GM23338 (cell line): ENCODE measurements at regions not wholly inside any gene's neighbourhood (a gene's known extent, or its start where the extent isn't known, plus 50 kb on each side); places are given as distances from the start of the nearest gene placed in this dataset.
A peak's percentile ranks its signal among the peaks of the same experiment; 100 is the strongest.

ENCODE experiments used
- ATAC-seq: fragments of 200-7000 bp; cut with Tn5 transposase; 3 replicates; pipeline ENCODE4 v1.9.1; 2020
- DNase-seq: peaks from one replicate; pipeline ENCODE4 v3.0.0-alpha.2; 2015; ENCODE audit warnings: low spot score
- H2AFZ ChIP-seq: fragments of 200-600 bp; sonication (generic); 2 replicates; pipeline ENCODE4 v1.8.0; 2016; ENCODE audit warnings: antibody characterized with exemption, mild to moderate bottlenecking, moderate library complexity
- H3F3A ChIP-seq: fragments of 200-600 bp; sonication (generic); replicated peaks from 2 replicates; pipeline ENCODE4 v1.8.0; 2017; ENCODE audit warnings: antibody characterized with exemption, mixed run types, low read depth
- H3K27ac ChIP-seq: fragments of 200-600 bp; sonication (generic); 2 replicates; pipeline ENCODE4 v1.6.1; 2016; ENCODE audit warnings: low read depth
- H3K27me3 ChIP-seq: fragments of 200-600 bp; sonication (generic); 2 replicates; pipeline ENCODE4 v1.8.0; 2016; ENCODE audit warnings: mild to moderate bottlenecking, mixed run types, moderate library complexity; ENCODE audit not compliant: insufficient read depth
- H3K36me3 ChIP-seq: fragments of 200-600 bp; sonication (generic); 2 replicates; pipeline ENCODE4 v1.8.0; 2016; ENCODE audit warnings: mild to moderate bottlenecking; ENCODE audit not compliant: insufficient read depth
- H3K4me1 ChIP-seq: fragments of 200-600 bp; sonication (generic); 2 replicates; pipeline ENCODE4 v1.8.0; 2016; ENCODE audit warnings: mild to moderate bottlenecking, moderate library complexity; ENCODE audit not compliant: insufficient read depth
- H3K4me2 ChIP-seq: fragments of 200-600 bp; sonication (generic); 2 replicates; pipeline ENCODE4 v1.7.1; 2017; ENCODE audit warnings: mixed run types
- H3K4me3 ChIP-seq: fragments of 200-600 bp; sonication (generic); 2 replicates; pipeline ENCODE4 v1.6.1; 2016; ENCODE audit warnings: mixed run types
- H3K79me2 ChIP-seq: fragments of 200-600 bp; sonication (generic); replicated peaks from 2 replicates; pipeline ENCODE4 v1.8.0; 2017; ENCODE audit warnings: mild to moderate bottlenecking; ENCODE audit not compliant: insufficient read depth
- H3K9me2 ChIP-seq: fragments of 200-600 bp; sonication (generic); 2 replicates; pipeline ENCODE4 v1.8.0; 2017; ENCODE audit not compliant: insufficient read depth
- H4K20me1 ChIP-seq: fragments of 200-600 bp; sonication (generic); replicated peaks from 2 replicates; pipeline ENCODE4 v1.8.0; 2017; ENCODE audit warnings: mild to moderate bottlenecking; ENCODE audit not compliant: insufficient read depth
- H3K27ac Mint-ChIP-seq: 2 replicates; pipeline ENCODE4 v1.8.0; 2020; ENCODE audit warnings: inconsistent platforms, mild to moderate bottlenecking, moderate library complexity, mixed read lengths
- H3K27me3 Mint-ChIP-seq: 3 replicates; pipeline ENCODE4 v1.8.0; 2022; ENCODE audit warnings: low read depth, mild to moderate bottlenecking, moderate library complexity, mixed read lengths, inconsistent platforms; ENCODE audit not compliant: insufficient read depth, poor library complexity
- H3K36me3 Mint-ChIP-seq: 3 replicates; pipeline ENCODE4 v1.8.0; 2021; ENCODE audit warnings: low read depth, mild to moderate bottlenecking, inconsistent platforms, moderate library complexity, mixed read lengths
- H3K4me1 Mint-ChIP-seq: 3 replicates; pipeline ENCODE4 v1.8.0; 2020; ENCODE audit warnings: mild to moderate bottlenecking, inconsistent platforms, mixed read lengths
- H3K4me3 Mint-ChIP-seq: 3 replicates; pipeline ENCODE4 v1.8.0; 2021; ENCODE audit warnings: moderate library complexity, mild to moderate bottlenecking, inconsistent platforms, mixed read lengths
- H3K9me3 Mint-ChIP-seq: 3 replicates; pipeline ENCODE4 v1.8.0; 2020; ENCODE audit warnings: moderate library complexity, mild to moderate bottlenecking, inconsistent platforms, mixed read lengths
- CREB1 ChIP-seq: fragments of 250-450 bp; sonication (Bioruptor Pico); IDR thresholded peaks from 2 replicates; pipeline ENCODE4 v1.5.0; 2020; ENCODE audit warnings: low read depth, mild to moderate bottlenecking, moderate library complexity
- CTCF ChIP-seq, 2 experiments: fragments of 200-600 bp in 1 of 2; sonication (generic) in 1 of 2; conservative IDR thresholded peaks; 2 replicates each; pipeline versions ENCODE4 v1.5.1 to v1.6.1; 2016 to 2017; ENCODE audit warnings: antibody characterized with exemption in 2 of 2, low read depth in 2 of 2, mild to moderate bottlenecking in 2 of 2, moderate library complexity in 1 of 2
- JUNB ChIP-seq: IDR thresholded peaks from one replicate; pipeline ENCODE4 v1.6.1; 2016; ENCODE audit warnings: antibody characterized with exemption; ENCODE audit not compliant: unreplicated experiment
- NANOG ChIP-seq: IDR thresholded peaks from 2 replicates; pipeline ENCODE4 v1.6.1; 2016; ENCODE audit warnings: antibody characterized with exemption, borderline replicate concordance
- POLR2AphosphoS5 ChIP-seq: IDR thresholded peaks from 2 replicates; pipeline ENCODE4 v1.6.1; 2016; ENCODE audit warnings: antibody characterized with exemption, low read depth
- REST ChIP-seq: IDR thresholded peaks from one replicate; pipeline ENCODE4 v1.6.1; 2018; ENCODE audit warnings: antibody characterized with exemption; ENCODE audit not compliant: unreplicated experiment
- STAT1 ChIP-seq: IDR thresholded peaks from one replicate; pipeline ENCODE4 v1.6.1; 2016; ENCODE audit warnings: antibody characterized with exemption; ENCODE audit not compliant: unreplicated experiment
- TF ChIP-seq, protein P1 (sequence below): IDR thresholded peaks from 2 replicates; pipeline ENCODE4 v1.6.1; 2016; ENCODE audit warnings: antibody characterized with exemption

- Histone ChIP-seq H3K4me2 (no peak overlapping the region), H3K9me2 (0 out of 2 replicates have a peak, but pooled peaks cover 12% of the 10 kb centered on the region), H4K20me1 (no peaks in the 10 kb centered on the region), H2AFZ (no peak overlapping the region), H3K4me1 (peaks cover 10% of the 10 kb centered on the region; the same call in 1 of the 2 replicates), H3K27ac (no peak overlapping the region), H3K79me2 (no peaks in the 10 kb centered on the region), H3K27me3 (no peaks in the 10 kb centered on the region), H3K36me3 (no peaks in the 10 kb centered on the region), H3F3A (no peaks in the 10 kb centered on the region), H3K4me3 (no peak overlapping the region)
- DNase-seq (no peak), ATAC-seq (no peak)
- no peak overlapping the region for H3K27ac Mint-ChIP-seq
- no peaks in the 10 kb centered on the region; the same call in 2 of the 3 replicates for H3K9me3 Mint-ChIP-seq
- H3K4me3 Mint-ChIP-seq, result no peak overlapping the region
- no peaks in the 10 kb centered on the region for H3K36me3 Mint-ChIP-seq
- no peaks in the 10 kb centered on the region for H3K27me3 Mint-ChIP-seq
- peaks cover 11% of the 10 kb centered on the region; the same call in 2 of the 3 replicates for H3K4me1 Mint-ChIP-seq
- TF ChIP-seq CTCF (conservative IDR thresholded peaks at IDR 0.05; ENCODE audit: low read depth in 2 of 2), result 0 out of 4 replicates have a peak, but pooled peaks of 1 of the 2 experiments have one; percentile 32
- TF ChIP-seq, protein P1, sequence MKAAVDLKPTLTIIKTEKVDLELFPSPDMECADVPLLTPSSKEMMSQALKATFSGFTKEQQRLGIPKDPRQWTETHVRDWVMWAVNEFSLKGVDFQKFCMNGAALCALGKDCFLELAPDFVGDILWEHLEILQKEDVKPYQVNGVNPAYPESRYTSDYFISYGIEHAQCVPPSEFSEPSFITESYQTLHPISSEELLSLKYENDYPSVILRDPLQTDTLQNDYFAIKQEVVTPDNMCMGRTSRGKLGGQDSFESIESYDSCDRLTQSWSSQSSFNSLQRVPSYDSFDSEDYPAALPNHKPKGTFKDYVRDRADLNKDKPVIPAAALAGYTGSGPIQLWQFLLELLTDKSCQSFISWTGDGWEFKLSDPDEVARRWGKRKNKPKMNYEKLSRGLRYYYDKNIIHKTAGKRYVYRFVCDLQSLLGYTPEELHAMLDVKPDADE, result no peak
- TF ChIP-seq CREB1 (CRISPR knock-in tag), result no peak
- no peak for TF ChIP-seq NANOG
- TF ChIP-seq STAT1, result no peak
- TF ChIP-seq POLR2AphosphoS5, result no peak
Measured at GRCh38 chr16:48681520-48681919, 71.5 kb upstream of the N4BP1 start.

DNA sequence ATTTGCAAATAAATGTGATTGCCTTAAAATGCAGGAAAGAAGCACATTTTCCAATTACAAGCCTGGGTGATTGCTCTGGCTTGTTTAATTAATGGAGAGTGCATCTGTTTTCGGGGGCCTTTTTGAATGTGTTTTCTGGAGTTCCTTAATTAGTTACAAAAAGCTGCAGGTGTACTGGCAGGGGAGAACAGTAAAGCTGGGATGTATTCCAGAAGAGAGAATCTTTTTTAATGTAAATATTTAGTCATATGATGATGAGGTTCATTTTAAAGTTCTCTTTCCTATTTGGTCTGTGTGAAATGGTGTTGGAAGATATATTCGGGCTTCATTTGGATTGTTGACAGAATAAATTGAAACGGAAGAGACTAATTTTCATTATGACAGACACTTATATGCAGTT is 70.9 kb upstream of the N4BP1 start:
- no peaks in the 10 kb centered on the region for H3K27me3 Mint-ChIP-seq
- H3K27ac Mint-ChIP-seq, result no peak overlapping the region
- no peak for DNase-seq
- no peak for TF ChIP-seq REST
- no peak for TF ChIP-seq CTCF (conservative IDR thresholded peaks at IDR 0.05; ENCODE audit: low read depth in 2 of 2)
- TF ChIP-seq NANOG, result no peak
- no peak for TF ChIP-seq JUNB

More for the DNA sequence above, 70.9 kb upstream of the N4BP1 start:
- H3K9me2 ChIP-seq, result peaks cover 12% of the 10 kb centered on the region; the same call in 1 of the 2 replicates
- no peaks in the 10 kb centered on the region for H3K36me3 ChIP-seq
- H3K36me3 Mint-ChIP-seq, result no peaks in the 10 kb centered on the region
- H3K4me2 ChIP-seq, result peak overlapping the region; percentile 39; the same call in 1 of the 2 replicates
- H3K79me2 ChIP-seq, result no peaks in the 10 kb centered on the region
- peaks cover 11% of the 10 kb centered on the region; the same call in 2 of the 3 replicates for H3K4me1 Mint-ChIP-seq
- no peaks in the 10 kb centered on the region for H3K27me3 ChIP-seq
- no peak overlapping the region for H3K27ac ChIP-seq
- no peaks in the 10 kb centered on the region; the same call in 2 of the 3 replicates for H3K9me3 Mint-ChIP-seq
- no peak for ATAC-seq
- H3K4me3 Mint-ChIP-seq, result no peak overlapping the region
- H2AFZ ChIP-seq, result no peak overlapping the region
- H3K4me3 ChIP-seq, result no peak overlapping the region
- H4K20me1 ChIP-seq, result no peaks in the 10 kb centered on the region
- H3F3A ChIP-seq, result no peaks in the 10 kb centered on the region
- peaks cover 10% of the 10 kb centered on the region; the same call in 1 of the 2 replicates for H3K4me1 ChIP-seq
